BLaER1 treated with 17β-estradiol and CSF1 and Interleukin-3, amounts not matched to agents 10 nM and 100 nM (cell line): ENCODE measurements at regions not wholly inside any gene's neighbourhood (a gene's known extent, or its start where the extent isn't known, plus 50 kb on each side); places are given as distances from the start of the nearest gene placed in this dataset.

Experiments
- H3K27ac ChIP-seq, 11 experiments: shearing (Covaris generic); formaldehyde crosslinking; 2 replicates each; pipeline ENCODE4 v1.8.1; 2022
- H3K27me3 ChIP-seq, 11 experiments: shearing (Covaris generic); formaldehyde crosslinking; 2 replicates each; pipeline ENCODE4 v1.8.1; 2022
- H3K36me3 ChIP-seq, 11 experiments: shearing (Covaris generic); formaldehyde crosslinking; 2 replicates each; pipeline ENCODE4 v1.8.1; 2022
- H3K4me1 ChIP-seq, 10 experiments: shearing (Covaris generic); formaldehyde crosslinking; 2 replicates each; pipeline ENCODE4 v1.8.1; 2022
- H3K4me2 ChIP-seq, 11 experiments: shearing (Covaris generic); formaldehyde crosslinking; 2 replicates each; pipeline ENCODE4 v1.8.1; 2022
- H3K4me3 ChIP-seq, 10 experiments: shearing (Covaris generic); formaldehyde crosslinking; 2 replicates each; pipeline ENCODE4 v1.8.1; 2022
- H3K9ac ChIP-seq, 11 experiments: shearing (Covaris generic); formaldehyde crosslinking; 2 replicates each; pipeline ENCODE4 v1.8.1; 2022
- H3K9me3 ChIP-seq, 11 experiments: shearing (Covaris generic); formaldehyde crosslinking; replicated peaks in 1 of 11; 2 replicates each; pipeline ENCODE4 v1.8.1; 2022
- H4K20me1 ChIP-seq, 11 experiments: shearing (Covaris generic); formaldehyde crosslinking; 2 replicates each; pipeline ENCODE4 v1.8.1; 2022
- Cebpa-rat ChIP-seq, 11 experiments: shearing (Covaris generic); IDR thresholded peaks; 2 replicates each; pipeline ENCODE4 v1.8.1; 2022

DNA sequence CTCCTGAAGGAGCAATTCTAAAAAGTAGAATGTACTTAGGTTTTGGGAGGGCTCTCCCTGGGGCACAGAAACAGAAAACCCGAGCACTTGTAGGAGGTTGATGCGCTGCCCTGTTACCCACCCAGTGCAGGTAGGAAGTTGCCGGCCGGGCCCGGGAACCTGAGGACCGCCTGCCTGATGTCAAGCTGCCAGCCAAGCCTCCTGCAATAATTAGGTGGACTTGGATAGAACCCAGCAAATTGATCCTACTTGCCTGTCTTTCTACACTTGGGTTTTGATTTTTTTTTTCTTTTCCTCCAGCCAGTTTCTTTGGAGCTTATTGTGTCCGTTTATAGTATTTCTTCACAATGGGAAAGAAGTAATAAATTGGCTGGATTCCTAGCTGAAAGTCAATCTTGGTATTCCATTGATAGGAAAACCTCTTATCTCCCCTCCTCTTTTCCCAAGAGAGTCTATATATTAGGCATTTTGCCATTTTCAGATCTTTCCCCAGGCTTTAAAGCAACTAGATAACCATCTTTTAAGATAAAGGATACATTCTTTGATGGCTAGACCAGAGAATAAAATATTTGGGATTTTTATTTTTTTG, 78.3 kb upstream of the FYN start:
- Histone ChIP-seq H3K4me3 (no peak overlapping the region), H3K4me1 (peaks cover 16 to 31% (median 25%) of the 10 kb centered on the region in 10 experiments)

DNA sequence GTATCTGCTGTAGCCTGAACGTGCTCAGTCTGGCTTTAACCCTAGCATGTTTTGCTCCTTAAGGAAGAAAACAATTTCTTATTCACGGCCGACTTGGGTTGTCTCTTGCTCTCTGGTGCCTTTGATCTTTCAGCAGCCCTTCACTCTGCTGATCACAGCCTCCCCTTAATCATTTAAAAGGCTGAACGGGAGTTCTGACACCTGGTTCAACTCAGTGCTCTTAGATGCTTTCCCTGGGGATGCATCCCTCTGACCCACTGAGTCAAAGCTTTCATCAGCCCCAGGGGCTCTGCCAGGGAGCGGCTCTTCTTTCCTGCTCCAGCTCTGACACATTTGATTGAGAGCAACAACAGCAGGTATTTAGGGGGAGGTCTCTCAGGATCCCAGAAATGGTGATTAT, 79.0 kb upstream of the FYN start:
- Histone ChIP-seq H3K27me3 (peaks cover 15 to 24% (median 18%) of the 10 kb centered on the region in 11 experiments; a peak in 19 of 22 replicates), H3K9me3 (0 out of 22 replicates have a peak, but pooled peaks cover 0 to 5% (median 0%) of the 10 kb centered on the region in 11 experiments), H3K4me3 (no peak overlapping the region), H3K4me2 (peak overlapping the region; percentile 35 to 82 (median 57); a peak in 20 of 22 replicates), H3K4me1 (peaks cover 16 to 31% (median 25%) of the 10 kb centered on the region in 10 experiments), H3K27ac (no peak overlapping the region), H4K20me1 (no peaks in the 10 kb centered on the region), H3K9ac (no peak overlapping the region), H3K36me3 (no peaks in the 10 kb centered on the region)
- no peak for TF ChIP-seq Cebpa-rat (IDR thresholded peaks at IDR 0.05)

More for the DNA sequence above, 78.3 kb upstream of the FYN start:
- Histone ChIP-seq H3K9ac (no peak overlapping the region), H3K36me3 (no peaks in the 10 kb centered on the region), H4K20me1 (no peaks in the 10 kb centered on the region), H3K4me2 (peak overlapping the region in 3 of 11 experiments; percentile 45 to 63 (median 54); a peak in 2 of 22 replicates), H3K27ac (no peak overlapping the region), H3K9me3 (0 out of 22 replicates have a peak, but pooled peaks cover 0 to 5% (median 0%) of the 10 kb centered on the region in 11 experiments), H3K27me3 (peaks cover 15 to 24% (median 18%) of the 10 kb centered on the region in 11 experiments; a peak in 19 of 22 replicates)
- no peak for TF ChIP-seq Cebpa-rat (IDR thresholded peaks at IDR 0.05)

DNA sequence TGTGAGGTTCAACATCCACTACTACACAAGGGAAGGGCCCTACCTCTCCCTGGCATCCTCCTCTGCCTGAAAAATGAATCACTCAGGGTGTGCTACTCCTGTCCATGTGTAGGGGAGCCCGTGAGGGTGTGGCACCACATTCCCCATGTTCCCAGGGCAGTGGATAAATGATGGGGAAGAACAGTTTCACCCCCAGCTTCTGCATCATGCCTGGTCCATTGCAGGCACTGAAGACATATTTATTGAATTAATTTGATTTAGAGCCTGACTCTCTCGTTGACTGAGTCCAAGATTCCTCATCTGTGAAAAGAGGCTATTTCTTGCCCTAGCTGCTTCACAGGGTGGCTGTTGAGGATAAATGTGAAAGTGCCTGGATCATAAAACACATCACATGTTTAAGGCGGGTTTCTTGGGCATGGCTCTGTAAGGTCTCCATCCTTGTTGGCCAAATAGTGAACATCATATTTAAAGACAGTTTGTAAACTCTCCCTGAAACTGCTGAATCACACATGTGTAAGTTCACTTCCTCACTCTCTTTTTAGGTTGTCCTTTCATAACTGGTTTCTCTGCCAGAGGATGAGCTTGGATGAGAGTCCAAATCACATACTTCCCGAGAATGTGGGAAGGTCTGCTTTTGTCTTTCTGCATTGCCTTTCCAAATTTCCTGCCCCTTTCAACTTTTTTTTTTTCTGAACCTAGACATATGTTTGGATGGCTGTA, 79.7 kb upstream of the FYN start:
- H3K9ac ChIP-seq: no peak overlapping the region
- no peaks in the 10 kb centered on the region for H4K20me1 ChIP-seq
- 0 out of 22 replicates have a peak, but pooled peaks cover 0 to 5% (median 0%) of the 10 kb centered on the region in 11 experiments for H3K9me3 ChIP-seq
- peak overlapping the region in 4 of 11 experiments; percentile 4 to 52 (median 33); a peak in 6 of 22 replicates for H3K27ac ChIP-seq
- no peak for TF ChIP-seq Cebpa-rat (IDR thresholded peaks at IDR 0.05)
- peaks cover 23 to 36% (median 29%) of the 10 kb centered on the region in 10 experiments for H3K4me1 ChIP-seq
- H3K27me3 ChIP-seq: peaks cover 15 to 24% (median 18%) of the 10 kb centered on the region in 11 experiments; a peak in 19 of 22 replicates
- H3K4me3 ChIP-seq: no peak overlapping the region
- H3K4me2 ChIP-seq: peak overlapping the region; percentile 35 to 82 (median 57)
- no peaks in the 10 kb centered on the region for H3K36me3 ChIP-seq

DNA sequence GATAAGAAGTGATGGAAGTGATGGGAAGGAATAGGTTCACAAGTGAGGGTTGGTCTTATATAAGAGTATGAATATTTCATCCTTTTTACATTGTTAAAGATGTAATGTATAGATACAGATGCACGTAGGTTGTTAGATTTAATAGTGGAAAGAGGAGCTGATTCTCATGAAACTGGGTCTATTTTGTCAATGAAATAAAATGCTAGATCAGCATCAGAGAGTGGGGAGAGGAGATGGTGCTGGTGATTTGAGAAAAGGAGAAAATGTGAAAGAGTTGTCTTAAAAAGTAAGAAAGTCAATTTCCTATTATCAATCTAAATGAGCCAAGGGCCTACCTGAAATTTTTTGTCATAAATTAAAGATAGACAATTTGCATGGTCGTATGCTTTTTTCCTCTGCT, 82.8 kb upstream of the FYN start:
- Histone ChIP-seq H3K36me3 (no peaks in the 10 kb centered on the region), H3K4me3 (no peak overlapping the region), H3K9me3 (no peaks in the 10 kb centered on the region), H3K9ac (no peak overlapping the region), H3K27ac (no peak overlapping the region), H3K4me2 (no peak overlapping the region), H4K20me1 (no peaks in the 10 kb centered on the region), H3K27me3 (peaks cover 15 to 24% (median 18%) of the 10 kb centered on the region in 11 experiments; a peak in 19 of 22 replicates), H3K4me1 (peaks cover 24 to 49% (median 45%) of the 10 kb centered on the region in 10 experiments)
- no peak for TF ChIP-seq Cebpa-rat (IDR thresholded peaks at IDR 0.05)

DNA sequence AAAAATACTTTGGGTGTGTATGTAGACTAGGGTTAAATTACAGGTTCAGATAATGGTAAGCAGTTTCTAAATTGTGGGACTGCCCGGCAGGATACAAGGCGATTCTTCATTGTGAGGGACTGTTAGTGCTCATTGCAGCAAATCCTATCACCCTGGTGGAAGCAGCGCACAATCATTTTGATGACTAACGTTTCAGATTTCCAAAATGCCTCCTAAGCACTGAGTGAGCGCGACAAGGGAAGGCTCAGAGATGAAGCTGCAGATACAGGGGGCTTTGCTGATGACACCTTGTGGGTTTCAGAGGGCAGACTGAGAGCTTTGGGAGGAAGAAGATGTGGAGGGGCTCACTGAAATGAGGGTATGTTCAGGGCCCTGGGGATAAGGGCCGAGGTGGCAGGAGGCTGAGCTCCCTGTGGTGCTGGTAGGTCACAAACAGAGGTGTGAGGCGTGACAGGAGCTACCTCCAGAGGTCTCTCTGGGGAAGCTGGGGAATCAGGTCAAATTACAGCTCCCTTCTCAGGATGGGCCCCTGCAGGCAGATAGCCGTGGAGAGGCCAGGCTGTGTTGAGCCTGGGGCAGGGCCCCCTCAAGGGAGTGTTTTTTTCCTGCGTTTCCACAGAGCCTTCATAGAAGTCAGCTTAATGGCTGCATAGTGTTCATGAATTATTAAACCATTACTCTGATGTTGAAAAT, 84.5 kb upstream of the FYN start:
- Histone ChIP-seq H3K36me3 (no peaks in the 10 kb centered on the region), H3K4me3 (no peak overlapping the region), H3K9ac (no peak overlapping the region), H3K27ac (peak overlapping the region in 6 of 11 experiments; percentile 18 to 52 (median 44); a peak in 10 of 22 replicates), H3K4me1 (peaks cover 13 to 41% (median 36%) of the 10 kb centered on the region in 10 experiments), H3K4me2 (peak overlapping the region; percentile 34 to 71 (median 55)), H3K27me3 (peaks cover 0 to 10% (median 3%) of the 10 kb centered on the region in 11 experiments; a peak in 12 of 22 replicates), H3K9me3 (peaks cover 0 to 13% (median 4%) of the 10 kb centered on the region in 11 experiments; a peak in 4 of 22 replicates), H4K20me1 (no peaks in the 10 kb centered on the region)
- no peak for TF ChIP-seq Cebpa-rat (IDR thresholded peaks at IDR 0.05)

DNA sequence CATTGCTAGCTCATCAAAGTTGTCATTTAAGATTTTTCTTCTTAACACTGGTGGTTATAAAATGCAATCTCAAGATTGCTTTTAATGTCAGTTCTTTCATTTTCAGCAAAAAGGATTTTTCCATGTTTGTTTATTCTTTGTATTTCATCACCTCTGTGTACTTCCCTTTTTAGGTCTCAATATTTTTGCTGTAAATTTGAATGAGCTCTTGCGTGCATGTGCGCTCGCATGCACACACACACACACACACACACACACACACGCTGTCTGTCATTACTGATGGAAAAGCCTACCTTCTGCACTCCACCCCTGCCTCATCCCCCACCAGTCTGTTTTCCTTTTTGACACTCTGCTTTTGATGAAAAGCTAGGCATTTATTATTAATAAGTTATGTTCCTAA, 85.3 kb upstream of the FYN start:
- peak in 1 of 11 experiments; percentile 28; a peak in 1 of 22 replicates for TF ChIP-seq Cebpa-rat (IDR thresholded peaks at IDR 0.05)
- peaks cover 10 to 33% (median 28%) of the 10 kb centered on the region in 10 experiments for H3K4me1 ChIP-seq
- no peak overlapping the region; a peak in 1 of 22 replicates for H3K9ac ChIP-seq
- no peaks in the 10 kb centered on the region for H3K36me3 ChIP-seq
- no peak overlapping the region for H3K4me3 ChIP-seq
- H3K4me2 ChIP-seq: peak overlapping the region in 9 of 11 experiments; percentile 34 to 71 (median 56); a peak in 17 of 22 replicates
- H3K27ac ChIP-seq: peak overlapping the region in 5 of 11 experiments; percentile 6 to 52 (median 29); a peak in 6 of 22 replicates
- H4K20me1 ChIP-seq: no peaks in the 10 kb centered on the region
- H3K27me3 ChIP-seq: peaks cover 0 to 4% (median 0%) of the 10 kb centered on the region in 11 experiments; a peak in 1 of 22 replicates
- peaks cover 0 to 20% (median 6%) of the 10 kb centered on the region in 11 experiments; a peak in 6 of 22 replicates for H3K9me3 ChIP-seq

DNA sequence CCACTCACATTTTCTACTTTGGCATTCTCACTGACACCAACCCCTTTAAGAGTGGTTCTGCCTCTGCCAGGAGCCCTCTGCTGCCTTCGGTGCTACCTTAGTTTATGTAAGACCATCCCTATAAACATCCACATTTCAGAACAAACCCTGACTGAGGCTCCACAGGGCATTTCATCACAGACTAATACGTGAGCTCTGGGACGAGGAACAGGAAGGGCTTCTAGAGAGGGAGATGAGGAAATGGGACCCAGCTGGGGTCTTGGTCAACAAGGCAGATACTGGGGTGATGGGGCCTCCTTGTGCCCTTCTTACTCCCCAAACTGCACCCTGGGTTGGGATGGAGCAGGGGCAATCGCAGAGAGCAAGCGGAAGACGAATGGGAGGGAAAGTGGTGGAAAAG, 86.5 kb upstream of the FYN start:
- no peaks in the 10 kb centered on the region for H4K20me1 ChIP-seq
- H3K9ac ChIP-seq: no peak overlapping the region

DNA sequence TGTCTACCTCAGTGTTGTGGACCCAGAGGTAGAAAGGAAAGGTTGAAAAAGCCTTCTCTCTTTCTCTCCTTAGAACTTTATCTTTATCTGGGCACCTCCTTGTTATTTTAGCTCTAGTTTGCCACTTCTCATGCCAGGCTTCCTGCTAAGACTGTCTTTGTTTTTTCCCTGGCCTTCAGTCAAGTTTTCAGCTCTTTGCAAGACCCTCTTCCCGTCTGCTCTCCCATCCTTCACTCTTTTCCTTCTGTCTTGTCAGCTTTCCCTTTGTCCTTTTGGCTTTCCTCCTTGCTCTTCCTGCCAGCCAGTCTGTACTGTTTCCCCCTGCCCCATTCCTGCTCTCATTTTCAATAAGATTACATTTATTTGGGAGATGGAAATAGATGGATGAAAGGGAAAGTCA, 86.8 kb upstream of the CCN6 start:
- Histone ChIP-seq H3K9me3 (peaks cover 0 to 18% (median 8%) of the 10 kb centered on the region in 11 experiments; a peak in 9 of 22 replicates), H3K27me3 (no peaks in the 10 kb centered on the region), H3K9ac (no peak overlapping the region), H3K36me3 (no peaks in the 10 kb centered on the region), H3K4me1 (peaks cover 23 to 31% (median 29%) of the 10 kb centered on the region in 10 experiments), H3K4me2 (no peak overlapping the region), H4K20me1 (no peaks in the 10 kb centered on the region), H3K4me3 (no peak overlapping the region), H3K27ac (no peak overlapping the region)
- TF ChIP-seq Cebpa-rat (IDR thresholded peaks at IDR 0.05): no peak

More for the DNA sequence above, 86.5 kb upstream of the FYN start:
- H3K27me3 ChIP-seq: no peaks in the 10 kb centered on the region
- peak overlapping the region in 4 of 11 experiments; percentile 6 to 52 (median 34); a peak in 3 of 22 replicates for H3K27ac ChIP-seq
- no peak overlapping the region for H3K4me3 ChIP-seq
- TF ChIP-seq Cebpa-rat (IDR thresholded peaks at IDR 0.05): no peak
- no peaks in the 10 kb centered on the region for H3K36me3 ChIP-seq
- H3K4me2 ChIP-seq: peak overlapping the region in 6 of 11 experiments; percentile 53 to 71 (median 58); a peak in 9 of 22 replicates
- peaks cover 10 to 29% (median 25%) of the 10 kb centered on the region in 10 experiments for H3K4me1 ChIP-seq
- peaks cover 0 to 20% (median 8%) of the 10 kb centered on the region in 11 experiments; a peak in 6 of 22 replicates for H3K9me3 ChIP-seq
